ENCODE measurements at regions not wholly inside any gene's neighbourhood (a gene's known extent, or its start where the extent isn't known, plus 50 kb on each side); places are given as distances from the start of the nearest gene placed in this dataset.

DNA sequence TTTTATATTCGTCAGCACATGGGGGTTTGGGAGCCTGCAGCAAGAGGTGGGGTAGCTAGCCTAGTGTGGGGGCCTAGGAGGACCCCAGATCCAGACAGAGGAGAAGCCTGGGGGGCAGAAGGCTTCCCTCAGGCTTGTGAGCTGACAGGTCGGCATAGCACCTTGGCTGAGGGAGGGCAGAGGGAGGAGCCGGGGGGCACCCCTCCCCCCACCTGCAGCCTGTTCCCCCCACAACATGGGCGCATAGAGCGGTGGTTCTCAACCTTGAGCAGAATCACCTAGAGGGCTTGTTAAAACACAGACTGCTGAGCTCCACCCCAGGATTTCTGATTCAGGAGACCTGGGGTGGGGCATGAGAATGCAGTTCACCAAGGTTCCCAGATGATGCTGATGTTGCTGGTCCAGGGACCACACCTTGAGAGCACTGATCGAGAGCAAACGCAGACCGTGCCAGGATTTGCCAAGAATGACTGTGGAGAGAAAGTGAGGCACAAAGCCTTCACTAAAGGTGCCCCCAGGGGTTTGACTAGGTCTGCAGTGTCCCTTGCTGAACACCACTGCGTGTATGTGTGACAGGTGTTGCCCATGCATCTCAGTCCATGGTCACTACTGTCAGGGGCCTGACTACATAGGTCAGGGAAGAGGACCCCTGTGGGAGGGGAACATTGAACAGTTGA, 163.3 kb downstream of the MACROH2A1 start:
- DNase-seq (ENCODE audit: low read depth, low spot score), result no peak

DNA sequence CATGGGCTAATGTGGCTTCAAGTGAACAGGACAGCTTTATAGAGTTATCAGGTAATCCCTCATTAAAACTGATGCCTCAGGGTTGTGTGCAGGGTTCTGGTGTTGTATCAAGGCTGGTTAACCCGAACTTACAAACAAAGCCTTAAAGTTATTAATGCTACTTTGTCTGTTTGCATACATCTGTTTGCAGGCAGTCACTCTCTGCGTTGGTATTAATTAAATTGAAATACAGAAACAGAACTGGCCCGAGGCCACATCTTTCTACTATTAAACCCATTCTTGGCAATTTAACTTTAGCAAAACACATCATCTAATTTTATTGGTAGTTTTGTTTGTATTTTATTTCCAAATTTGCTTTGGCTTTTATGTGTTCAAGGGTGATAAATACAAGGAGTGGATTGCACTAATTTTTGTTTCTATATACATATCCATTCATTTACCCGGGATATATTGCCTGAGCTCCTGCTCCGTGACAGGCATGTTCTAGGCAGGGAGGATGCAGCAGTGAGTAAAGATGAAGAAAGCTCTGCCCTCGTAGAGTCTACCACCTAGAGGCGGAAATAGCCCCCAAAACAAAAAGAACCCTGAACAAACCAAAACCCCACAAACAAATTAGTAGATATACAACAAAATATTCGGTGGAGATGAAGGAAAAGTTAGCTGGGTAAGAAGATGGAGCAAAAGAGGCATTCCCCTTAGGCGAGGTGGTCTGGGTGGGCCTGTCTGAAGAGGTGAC, 164.2 kb downstream of the MACROH2A1 start:
- DNase-seq (ENCODE audit: low read depth, low spot score), result no peak

GRCh38 chr5:135234242-135234641, 164.8 kb downstream of the MACROH2A1 start:
- DNase-seq (ENCODE audit: low read depth, low spot score), result no peak

DNA sequence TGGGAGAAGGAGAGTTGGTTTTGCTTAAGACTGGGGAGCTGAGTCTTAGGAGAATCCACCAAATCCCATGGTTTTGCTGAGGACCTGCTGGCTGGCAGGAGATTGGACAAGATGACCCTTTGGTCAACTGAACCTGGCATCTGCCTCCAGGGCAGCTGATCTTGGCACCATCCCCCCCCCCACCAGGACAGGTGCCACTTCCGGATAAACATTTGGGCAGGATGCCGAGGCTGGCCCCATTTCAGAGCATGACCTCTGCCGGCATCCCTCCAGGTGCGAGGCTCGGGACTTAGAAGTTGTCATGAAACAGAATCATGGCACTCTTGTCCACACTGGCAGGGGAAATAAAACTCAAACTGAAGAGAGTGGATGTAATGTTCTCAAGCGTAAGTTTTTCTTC, 165.6 kb downstream of the MACROH2A1 start:
- no peak for DNase-seq (ENCODE audit: low read depth, low spot score)

DNA sequence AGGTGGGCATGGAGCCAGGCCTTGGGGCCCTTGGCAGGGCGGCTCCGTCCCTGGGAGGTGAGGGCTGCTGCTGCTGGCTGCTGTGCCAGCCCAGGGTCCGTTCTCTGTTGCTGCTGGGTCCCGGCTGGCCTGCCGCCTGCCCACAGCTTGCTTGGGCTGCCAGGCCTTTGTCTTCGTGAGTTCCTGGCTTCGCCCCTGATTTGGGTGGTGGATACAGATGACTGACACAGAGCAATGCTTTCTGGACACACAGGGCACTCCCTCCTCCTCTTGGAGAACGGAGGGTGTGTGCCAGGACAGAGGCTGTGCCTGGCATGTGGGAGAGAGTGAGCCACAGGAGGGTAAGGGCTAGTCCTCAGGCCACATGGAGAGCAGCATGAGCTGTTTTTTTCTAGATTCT, 166.1 kb downstream of the MACROH2A1 start:
- no peak for DNase-seq (ENCODE audit: low read depth, low spot score)

GRCh38 chr5:135231289-135231688, 167.7 kb downstream of the MACROH2A1 start:
- no peak for DNase-seq (ENCODE audit: low read depth, low spot score)

GRCh38 chr5:135230251-135230925, 168.6 kb downstream of the MACROH2A1 start:
- DNase-seq (ENCODE audit: low read depth, low spot score), result no peak

DNA sequence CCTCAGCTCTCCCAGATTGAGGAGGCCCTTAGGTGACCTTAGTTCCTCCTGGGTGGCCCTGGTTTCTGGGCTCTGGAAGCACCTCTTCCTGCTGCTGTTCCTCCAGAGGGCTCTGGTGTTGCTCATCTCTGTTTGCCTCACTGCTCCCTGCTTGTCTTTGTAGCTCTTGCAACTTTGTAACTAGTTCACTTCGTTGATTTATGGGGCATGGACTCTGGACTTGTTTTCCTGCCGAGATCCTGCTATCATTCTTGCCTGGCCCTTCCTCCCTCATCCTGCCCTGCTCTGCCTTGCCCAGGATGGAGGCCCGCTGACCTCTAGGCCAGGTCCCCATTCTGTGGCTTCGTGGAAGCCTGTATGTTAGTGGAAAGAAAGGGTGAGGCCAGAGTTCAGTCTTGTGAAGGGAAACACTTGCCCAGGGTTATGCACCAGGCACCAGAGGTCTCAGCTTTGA, 169.3 kb downstream of the MACROH2A1 start:
- no peak for DNase-seq (ENCODE audit: low read depth, low spot score)

GRCh38 chr5:135229122-135229521, 169.9 kb downstream of the MACROH2A1 start:
- DNase-seq (ENCODE audit: low read depth, low spot score), result no peak

DNA sequence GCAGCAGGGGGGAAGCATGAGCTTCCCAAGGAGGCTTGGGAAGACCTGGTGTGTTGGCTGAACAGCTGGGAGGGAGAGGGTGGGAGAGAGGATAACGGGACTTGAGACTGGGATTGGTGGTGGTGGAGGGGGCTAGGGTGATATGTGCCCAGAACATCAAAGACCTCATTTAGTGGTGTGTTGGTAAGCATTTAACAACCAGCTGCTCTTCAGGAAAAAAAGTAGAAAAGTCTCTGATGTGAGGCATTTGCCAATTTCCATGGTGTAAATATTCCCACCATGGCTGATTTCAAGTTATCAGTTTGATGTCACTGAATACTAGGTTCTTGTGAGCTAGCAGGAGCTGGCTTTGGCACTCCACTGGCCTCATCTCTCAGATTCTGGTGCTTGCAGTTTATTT, 170.8 kb downstream of the MACROH2A1 start:
- no peak for DNase-seq (ENCODE audit: low read depth, low spot score)

GRCh38 chr5:135227064-135228022, 171.7 kb downstream of the MACROH2A1 start:
- no peak for DNase-seq (ENCODE audit: low read depth, low spot score)

GRCh38 chr5:135225856-135226560, 173.0 kb downstream of the MACROH2A1 start:
- no peak for DNase-seq (ENCODE audit: low read depth, low spot score)

- DNase-seq (ENCODE audit: low read depth, low spot score), result no peak
These were observed 175.0 kb downstream of the MACROH2A1 start for GRCh38 chr5:135223891-135224625.

- DNase-seq (ENCODE audit: low read depth, low spot score), result no peak
These were observed 175.6 kb downstream of the MACROH2A1 start for GRCh38 chr5:135223404-135223803.

GRCh38 chr5:135222771-135223170, 176.3 kb downstream of the MACROH2A1 start:
- no peak for DNase-seq (ENCODE audit: low read depth, low spot score)

- no peak for DNase-seq (ENCODE audit: low read depth, low spot score)
These were observed 176.8 kb downstream of the MACROH2A1 start for GRCh38 chr5:135222171-135222681.

GRCh38 chr5:135221696-135222095, 177.3 kb downstream of the MACROH2A1 start:
- DNase-seq (ENCODE audit: low read depth, low spot score), result no peak

DNA sequence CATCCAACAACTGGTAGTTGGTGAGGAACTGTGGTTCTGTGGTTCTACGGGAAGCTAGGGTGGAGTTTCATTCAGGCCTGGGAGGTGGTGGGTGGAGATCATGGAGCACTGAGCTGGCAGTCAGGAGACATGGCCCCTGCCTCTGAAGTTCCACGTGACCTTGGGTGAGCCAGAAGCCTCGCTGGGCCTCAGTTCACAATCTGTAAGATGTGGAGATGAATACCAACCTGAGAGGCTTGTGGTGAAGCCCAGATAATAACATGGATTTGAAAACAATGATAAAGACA, 177.9 kb downstream of the MACROH2A1 start:
- no peak for DNase-seq (ENCODE audit: low read depth, low spot score)

DNA sequence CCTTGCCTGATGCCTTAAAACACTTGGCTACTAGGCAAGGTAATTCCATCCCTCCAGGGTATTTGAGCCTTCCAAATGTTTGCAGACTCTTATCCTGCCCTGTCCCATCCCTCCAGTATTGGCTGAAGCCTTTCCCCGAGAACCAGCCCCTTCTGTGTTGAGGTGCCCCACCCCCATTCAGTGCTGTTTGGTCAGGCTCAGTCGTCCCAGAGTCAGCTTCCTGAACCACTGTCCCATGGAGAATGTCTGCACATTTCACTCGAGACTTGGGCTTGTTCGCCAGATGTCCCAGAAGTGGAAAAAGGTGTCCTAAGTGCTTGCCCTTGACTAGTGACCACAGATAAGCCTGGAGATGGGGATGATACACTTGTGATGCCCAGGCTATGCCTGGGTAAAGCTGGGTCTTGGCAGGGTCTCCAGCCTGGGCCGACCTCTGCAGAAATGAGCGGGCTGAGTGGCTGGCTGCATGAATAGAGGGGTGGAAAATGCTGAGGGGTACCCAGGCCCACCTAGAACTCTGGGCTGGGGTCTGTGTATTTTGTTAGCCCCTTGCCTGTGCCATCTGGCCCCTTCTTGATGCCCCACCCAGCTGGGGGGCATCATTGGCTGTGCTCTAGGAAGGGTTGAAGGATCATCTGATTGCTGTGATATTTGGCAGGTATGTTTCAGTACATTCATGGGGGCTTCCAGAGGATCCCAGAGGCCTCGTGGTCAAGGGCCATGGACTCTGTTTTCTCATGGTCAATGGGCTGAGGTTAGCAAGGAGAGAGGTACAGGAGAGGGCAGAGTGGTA, 178.4 kb downstream of the MACROH2A1 start:
- no peak for DNase-seq (ENCODE audit: low read depth, low spot score)

All from smooth muscle cell of the brain vasculature (primary cell).